IMR-90 (cell line): ENCODE measurements at regions not wholly inside any gene's neighbourhood (a gene's known extent, or its start where the extent isn't known, plus 50 kb on each side); places are given as distances from the start of the nearest gene placed in this dataset.

ENCODE experiments used
- ATAC-seq: fragments of 200-7000 bp; cut with Tn5 transposase; 2 replicates; pipeline ENCODE4 v1.9.1; 2020; ENCODE audit warnings: low read depth, mild to moderate bottlenecking, moderate library complexity
- BruUV-seq: library from RNA; stranded (reverse); fragments of 400-500 nt; replicated peaks from 2 replicates; lab custom pipeline; 2021; lab: Mats Ljungman, UMichigan
- CTCF ChIA-PET: fragments of 300-600 bp; formaldehyde crosslinking; extraction: SDS; loops from one replicate; lab custom pipeline; 2021; ENCODE audit warnings: antibody characterized with exemption; lab: Yijun Ruan, JAX
- POLR2A ChIA-PET: fragments of 300-600 bp; sonication (Branson Sonifier 250); formaldehyde crosslinking; loops from one replicate; lab custom pipeline; 2022; ENCODE audit warnings: antibody characterized with exemption; ENCODE audit not compliant: unreplicated experiment; lab: Charles Lee
- DNase-seq: peaks from one replicate; pipeline ENCODE4 v3.0.0; 2013
- H2AFZ ChIP-seq: replicated peaks from 2 replicates; pipeline ENCODE3; 2013; ENCODE audit warnings: low read length, mild to moderate bottlenecking; ENCODE audit not compliant: poor library complexity
- H2AK5ac ChIP-seq: 2 replicates; pipeline ENCODE4 v1.6.1; 2013; ENCODE audit warnings: low read depth, low read length, inconsistent platforms
- H2AK9ac ChIP-seq: replicated peaks from 2 replicates; pipeline ENCODE3; 2013; ENCODE audit warnings: mild to moderate bottlenecking, low read depth, low read length, moderate library complexity; ENCODE audit not compliant: poor library complexity
- H2BK120ac ChIP-seq: 2 replicates; pipeline ENCODE4 v1.6.1; 2013; ENCODE audit warnings: low read depth, low read length, inconsistent platforms
- H2BK15ac ChIP-seq: 3 replicates; pipeline ENCODE4 v1.6.1; 2013; ENCODE audit warnings: low read depth, low read length, inconsistent platforms
- H2BK20ac ChIP-seq: 2 replicates; pipeline ENCODE4 v1.6.1; 2013; ENCODE audit warnings: low read depth, mild to moderate bottlenecking, inconsistent platforms, low read length, moderate library complexity
- H2BK5ac ChIP-seq: 2 replicates; pipeline ENCODE4 v1.6.1; 2013; ENCODE audit warnings: mild to moderate bottlenecking, low read depth, low read length, inconsistent platforms; ENCODE audit not compliant: poor library complexity, severe bottlenecking
- H3K14ac ChIP-seq: replicated peaks from 2 replicates; pipeline ENCODE4 v1.6.1; 2013; ENCODE audit warnings: low read depth, low read length, inconsistent platforms
- H3K18ac ChIP-seq: 2 replicates; pipeline ENCODE4 v1.6.1; 2013; ENCODE audit warnings: low read depth, low read length, control low read depth
- H3K23ac ChIP-seq: 2 replicates; pipeline ENCODE4 v1.6.1; 2013; ENCODE audit warnings: low read depth, low read length, inconsistent platforms
- H3K27ac ChIP-seq: 2 replicates; pipeline ENCODE4 v1.5.1; 2013; ENCODE audit warnings: mild to moderate bottlenecking, control low read depth, low read length; ENCODE audit not compliant: insufficient read depth
- H3K27me3 ChIP-seq: 2 replicates; pipeline ENCODE4 v1.6.1; 2013; ENCODE audit warnings: low read length; ENCODE audit not compliant: control insufficient read depth, insufficient read depth
- H3K36me3 ChIP-seq: 2 replicates; pipeline ENCODE4 v1.6.1; 2013; ENCODE audit warnings: low read length, mixed read lengths; ENCODE audit not compliant: control insufficient read depth, insufficient read depth
- H3K4ac ChIP-seq: 2 replicates; pipeline ENCODE4 v1.6.1; 2013; ENCODE audit warnings: low read depth, low read length, inconsistent platforms
- H3K4me1 ChIP-seq: 2 replicates; pipeline ENCODE4 v1.6.1; 2013; ENCODE audit warnings: low read length, mixed read lengths; ENCODE audit not compliant: control insufficient read depth, insufficient read depth
- H3K4me2 ChIP-seq: 2 replicates; pipeline ENCODE4 v1.6.1; 2013; ENCODE audit warnings: low read depth, mild to moderate bottlenecking, control low read depth, low read length, moderate library complexity
- H3K4me3 ChIP-seq: 2 replicates; pipeline ENCODE4 v1.5.1; 2013; ENCODE audit warnings: low read depth, mild to moderate bottlenecking, control low read depth, low read length, moderate library complexity; ENCODE audit not compliant: insufficient read depth
- H3K56ac ChIP-seq: 2 replicates; pipeline ENCODE4 v1.6.1; 2013; ENCODE audit warnings: low read length, inconsistent platforms; ENCODE audit not compliant: insufficient read depth; ENCODE audit errors: extremely low read depth
- H3K79me1 ChIP-seq, 2 experiments: 2 replicates each; pipeline ENCODE4 v1.6.1; 2013; ENCODE audit warnings: low read length in 2 of 2, inconsistent platforms in 1 of 2, low read depth in 1 of 2
- H3K9ac ChIP-seq: 2 replicates; pipeline ENCODE4 v1.6.1; 2013; ENCODE audit warnings: low read depth, low read length, control low read depth
- H3K9me1 ChIP-seq: 2 replicates; pipeline ENCODE4 v1.6.1; 2013; ENCODE audit warnings: low read length, inconsistent platforms; ENCODE audit not compliant: insufficient read depth
- H3K9me3 ChIP-seq: 2 replicates; pipeline ENCODE4 v1.6.1; 2013; ENCODE audit warnings: low read length; ENCODE audit not compliant: control insufficient read depth, insufficient read depth
- H4K20me1 ChIP-seq: 2 replicates; pipeline ENCODE4 v1.6.1; 2013; ENCODE audit warnings: low read length, inconsistent platforms; ENCODE audit not compliant: insufficient read depth
- H4K5ac ChIP-seq: 2 replicates; pipeline ENCODE4 v1.6.1; 2013; ENCODE audit warnings: mild to moderate bottlenecking, low read depth, low read length, control low read depth
- H4K8ac ChIP-seq, 2 experiments: 2 replicates each; pipeline ENCODE4 v1.6.1; 2013; ENCODE audit warnings: low read depth in 2 of 2, low read length in 2 of 2, control low read depth in 1 of 2, inconsistent platforms in 1 of 2
- H4K91ac ChIP-seq: 2 replicates; pipeline ENCODE4 v1.6.1; 2013; ENCODE audit warnings: low read depth, low read length, inconsistent platforms; ENCODE audit not compliant: insufficient read depth
- BHLHE40 ChIP-seq: fragments of 150-350 bp; IDR thresholded peaks from 2 replicates; pipeline ENCODE4 v1.6.1; 2016; ENCODE audit warnings: mild to moderate bottlenecking, low read depth, low read length
- CHD1 ChIP-seq: IDR thresholded peaks from 2 replicates; pipeline ENCODE4 v1.6.1; 2012; ENCODE audit warnings: low read depth, low read length, improper control_type of control experiment
- FOS ChIP-seq: fragments of 150-350 bp; IDR thresholded peaks from 2 replicates; pipeline ENCODE4 v1.6.1; 2016; ENCODE audit warnings: low read depth, low read length
- POLR2A ChIP-seq: IDR thresholded peaks from 2 replicates; pipeline ENCODE4 v1.6.1; 2012; ENCODE audit warnings: mild to moderate bottlenecking, low read depth, low read length
- RAD21 ChIP-seq: IDR thresholded peaks from 2 replicates; pipeline ENCODE4 v1.6.1; 2012; ENCODE audit warnings: low read length, improper control_type of control experiment
- RCOR1 ChIP-seq: IDR thresholded peaks from 2 replicates; pipeline ENCODE4 v1.6.1; 2012; ENCODE audit warnings: mild to moderate bottlenecking, low read length, improper control_type of control experiment; ENCODE audit not compliant: insufficient replicate concordance
- dilution Hi-C: fragments of 300-500 bp; cut with HindIII; formaldehyde crosslinking; loops from one replicate; pipeline ENCODE4 v1.14.3; 2018; ENCODE audit warnings: low sequenced_read_pairs; ENCODE audit not compliant: unreplicated experiment
- in situ Hi-C: fragments of 300-500 bp; cut with MboI; formaldehyde crosslinking; loops from 3 replicates; pipeline ENCODE4 v1.14.3; 2019; ENCODE audit warnings: low sequenced_read_pairs, inconsistent platforms, mixed read lengths
- intact Hi-C: fragments of 100-400 bp; cut with micrococcal nuclease; formaldehyde crosslinking; loops from 2 replicates; pipeline ENCODE4 v1.10.0; 2022
- TF ChIP-seq, protein P1 (sequence below): fragments of 150-350 bp; IDR thresholded peaks from 2 replicates; pipeline ENCODE4 v1.6.1; 2016; ENCODE audit warnings: low read depth, mild to moderate bottlenecking, low read length, moderate library complexity, borderline replicate concordance
- TF ChIP-seq, protein P2 (sequence below): fragments of 150-350 bp; IDR thresholded peaks from 2 replicates; pipeline ENCODE4 v1.6.1; 2017; ENCODE audit warnings: mild to moderate bottlenecking, antibody characterized with exemption, low read length, low read depth

DNA sequence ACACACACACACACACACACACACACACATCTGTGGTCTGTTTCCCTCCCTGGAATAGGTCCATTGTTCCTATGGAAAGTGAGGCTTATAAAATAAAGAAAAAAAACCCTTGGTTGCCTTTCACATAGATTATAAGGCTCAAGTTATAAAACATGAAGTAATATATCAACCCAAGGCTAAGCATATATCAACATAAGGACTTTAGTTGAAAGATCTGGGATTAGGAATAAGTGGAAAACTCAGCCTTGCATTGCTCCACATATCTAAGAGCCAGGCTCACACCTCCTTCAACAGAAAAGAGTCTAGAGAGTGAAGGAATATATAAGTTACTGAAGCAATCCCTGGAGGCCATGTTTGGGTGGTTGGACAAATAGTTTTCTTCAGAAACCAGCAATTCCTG, 235.0 kb downstream of the SUCLG1 start:
- Histone ChIP-seq H2AK9ac (no peak overlapping the region), H3K4me3 (no peak overlapping the region), H3K9me3 (no peaks in the 10 kb centered on the region), H3K23ac (no peak overlapping the region), H4K8ac (no peak overlapping the region), H4K91ac (no peak overlapping the region), H4K20me1 (no peaks in the 10 kb centered on the region), H3K79me1 (no peaks in the 10 kb centered on the region), H3K9me1 (no peaks in the 10 kb centered on the region), H3K4ac (no peak overlapping the region), H3K4me1 (no peaks in the 10 kb centered on the region), H3K56ac (no peak overlapping the region), H3K4me2 (no peak overlapping the region), H2BK20ac (no peak overlapping the region), H4K5ac (no peak overlapping the region), H2AK5ac (no peak overlapping the region), H3K14ac (no peak overlapping the region), H3K36me3 (no peaks in the 10 kb centered on the region), H2BK5ac (no peak overlapping the region), H3K27ac (no peak overlapping the region), H3K18ac (no peak overlapping the region), H3K27me3 (no peaks in the 10 kb centered on the region), H2AFZ (no peak overlapping the region), H2BK120ac (no peak overlapping the region), H3K9ac (no peak overlapping the region), H2BK15ac (no peak overlapping the region)
- POLR2A ChIA-PET = no interaction called here
- no TSS peak for BruUV-seq
- TF ChIP-seq BHLHE40 = no peak
- no peak for TF ChIP-seq CHD1
- no peak for TF ChIP-seq RAD21
- no peak for TF ChIP-seq FOS
- TF ChIP-seq RCOR1 = no peak
- TF ChIP-seq, protein P1, sequence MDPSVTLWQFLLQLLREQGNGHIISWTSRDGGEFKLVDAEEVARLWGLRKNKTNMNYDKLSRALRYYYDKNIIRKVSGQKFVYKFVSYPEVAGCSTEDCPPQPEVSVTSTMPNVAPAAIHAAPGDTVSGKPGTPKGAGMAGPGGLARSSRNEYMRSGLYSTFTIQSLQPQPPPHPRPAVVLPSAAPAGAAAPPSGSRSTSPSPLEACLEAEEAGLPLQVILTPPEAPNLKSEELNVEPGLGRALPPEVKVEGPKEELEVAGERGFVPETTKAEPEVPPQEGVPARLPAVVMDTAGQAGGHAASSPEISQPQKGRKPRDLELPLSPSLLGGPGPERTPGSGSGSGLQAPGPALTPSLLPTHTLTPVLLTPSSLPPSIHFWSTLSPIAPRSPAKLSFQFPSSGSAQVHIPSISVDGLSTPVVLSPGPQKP = no peak
- no peak for TF ChIP-seq POLR2A
- TF ChIP-seq, protein P2, sequence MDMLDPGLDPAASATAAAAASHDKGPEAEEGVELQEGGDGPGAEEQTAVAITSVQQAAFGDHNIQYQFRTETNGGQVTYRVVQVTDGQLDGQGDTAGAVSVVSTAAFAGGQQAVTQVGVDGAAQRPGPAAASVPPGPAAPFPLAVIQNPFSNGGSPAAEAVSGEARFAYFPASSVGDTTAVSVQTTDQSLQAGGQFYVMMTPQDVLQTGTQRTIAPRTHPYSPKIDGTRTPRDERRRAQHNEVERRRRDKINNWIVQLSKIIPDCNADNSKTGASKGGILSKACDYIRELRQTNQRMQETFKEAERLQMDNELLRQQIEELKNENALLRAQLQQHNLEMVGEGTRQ = no peak
- no peak for DNase-seq
- ATAC-seq = no peak
- CTCF ChIA-PET = no interaction called here
- dilution Hi-C loops (no loop called here), intact Hi-C loops (no loop called here), in situ Hi-C loops (no loop called here)
